SK-N-MC (cell line): ENCODE measurements at regions not wholly inside any gene's neighbourhood (a gene's known extent, or its start where the extent isn't known, plus 50 kb on each side); places are given as distances from the start of the nearest gene placed in this dataset.

Experiments used
- FOXP2 ChIP-seq: optimal IDR thresholded peaks from 2 replicates; pipeline ENCODE3; 2011; ENCODE audit warnings: mild to moderate bottlenecking, moderate library complexity; ENCODE audit not compliant: insufficient read depth; ENCODE audit errors: extremely low read length, control extremely low read depth
- POLR2AphosphoS5 ChIP-seq: IDR thresholded peaks from 2 replicates; pipeline ENCODE4 v1.6.1; 2012; ENCODE audit warnings: mild to moderate bottlenecking, low read depth, low read length, borderline replicate concordance

DNA sequence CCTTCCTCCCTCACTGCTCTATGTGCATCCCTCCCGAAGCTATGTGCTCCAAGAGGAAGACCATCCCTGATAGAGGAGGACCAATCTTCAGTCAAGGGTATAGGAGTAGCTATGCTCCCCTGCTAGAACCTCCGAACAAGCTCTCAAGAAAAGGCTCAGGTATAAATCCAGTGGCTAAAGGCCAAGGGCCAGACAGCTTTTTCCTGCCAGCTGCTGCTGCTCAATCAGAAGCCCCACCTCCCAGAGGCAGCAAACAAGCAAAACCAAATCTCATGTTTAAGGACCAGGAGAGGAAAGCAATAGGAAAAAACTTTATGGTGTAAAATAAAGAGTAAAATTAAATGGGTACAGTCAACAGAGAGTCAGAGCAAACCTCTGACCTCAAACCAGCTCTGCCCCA is 187.2 kb downstream of the FGFR2 start:
- TF ChIP-seq FOXP2 (no peak), POLR2AphosphoS5 (no peak)
